DMS 273 (cell line): ENCODE measurements at regions not wholly inside any gene's neighbourhood (a gene's known extent, or its start where the extent isn't known, plus 50 kb on each side); places are given as distances from the start of the nearest gene placed in this dataset.

Experiments used
- DNase-seq: peaks from one replicate; lab custom pipeline; 2025; ENCODE audit not compliant: unreplicated experiment; lab: John Stamatoyannopoulos, UW

DNA sequence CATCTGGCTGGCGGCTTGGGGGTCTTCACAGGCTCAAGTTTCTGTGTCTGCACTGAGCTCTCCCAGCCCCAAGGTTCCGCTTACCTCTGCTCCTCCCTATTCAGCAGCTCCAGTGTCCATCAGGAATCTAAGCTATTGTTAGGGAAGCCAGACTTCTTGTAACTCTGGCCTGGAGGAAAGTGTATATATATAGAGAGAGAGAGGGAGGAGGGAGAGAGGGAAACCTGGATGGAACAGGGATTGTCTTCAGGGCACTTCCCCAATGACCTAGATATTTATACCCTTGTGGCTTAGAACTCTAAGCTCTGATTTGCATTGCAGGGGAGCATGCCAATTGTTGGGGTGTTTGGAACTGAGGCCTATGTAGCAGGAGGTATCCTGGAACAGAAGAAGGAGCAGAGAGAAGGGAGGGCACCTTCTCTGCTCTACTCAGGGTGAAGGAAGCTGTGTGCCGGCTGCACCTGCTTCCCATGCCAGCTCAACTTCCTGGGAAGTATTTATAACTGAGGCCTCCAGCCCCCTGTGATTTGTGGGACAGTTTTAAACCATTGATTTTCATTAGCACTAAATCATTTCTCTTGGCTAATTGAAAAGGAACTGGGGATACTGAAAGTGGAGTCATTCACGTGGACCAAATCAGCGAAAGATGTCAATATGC lies 70.9 kb downstream of the NAV1 start:
- no peak for DNase-seq

GRCh38 chr1:201610858-201611257 lies 71.9 kb downstream of the NAV1 start:
- DNase-seq, result no peak

DNA sequence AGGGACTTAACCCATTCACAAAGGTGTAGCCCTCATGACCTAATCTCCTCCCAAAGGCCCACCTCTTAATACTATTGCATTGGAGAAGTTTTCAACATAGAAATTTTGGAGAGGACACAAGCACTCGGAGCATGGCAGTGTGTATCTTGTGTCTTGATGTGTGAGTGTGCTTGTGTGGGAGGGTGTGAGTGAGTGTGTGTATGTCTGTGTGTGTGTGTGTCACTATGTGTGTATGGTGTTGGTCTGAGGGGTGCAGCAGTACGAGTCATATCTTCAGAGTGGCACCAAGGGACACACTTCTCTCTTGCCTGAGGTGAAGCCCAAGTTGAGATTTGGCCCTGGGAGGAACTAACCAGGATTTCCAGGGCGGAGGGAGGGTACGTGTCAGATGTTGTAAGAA lies 73.7 kb downstream of the NAV1 start:
- DNase-seq, result no peak

DNA sequence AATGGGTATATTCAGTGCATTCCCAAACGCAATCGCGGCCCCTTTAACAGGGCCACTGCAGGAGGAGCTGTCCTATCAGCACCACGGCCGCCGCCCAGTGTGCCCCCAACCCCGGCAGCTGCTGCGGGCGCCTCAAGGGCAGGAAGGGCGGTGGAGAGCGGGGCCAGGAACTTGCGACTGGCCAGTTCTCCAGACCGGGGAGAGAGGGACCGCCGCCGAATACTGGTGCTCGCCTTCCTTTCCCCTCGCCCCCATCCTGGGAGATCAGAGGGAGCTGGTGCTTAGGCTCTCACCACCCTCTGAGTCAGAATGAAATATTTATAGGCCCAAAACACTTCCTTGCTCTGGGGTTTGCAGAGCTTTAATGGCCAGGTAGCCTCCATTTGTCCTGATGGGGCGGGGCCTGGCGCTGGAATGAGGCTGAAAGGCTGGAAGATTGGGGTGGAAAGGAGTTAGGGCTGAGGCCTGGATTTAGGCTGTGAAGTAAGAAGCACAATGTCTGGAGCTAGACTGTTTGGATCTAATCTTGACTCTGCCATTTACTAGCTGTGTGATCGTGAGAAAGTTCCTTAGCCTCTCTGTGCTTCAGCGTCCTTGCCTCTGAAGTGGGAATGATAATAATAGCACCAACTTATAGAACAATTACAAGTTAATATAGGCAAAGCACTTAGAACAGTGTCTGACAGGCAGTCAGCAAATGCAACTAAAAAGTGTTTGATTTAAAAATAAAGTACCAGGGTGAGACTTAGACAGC lies 75.5 kb downstream of the NAV1 start:
- DNase-seq, result no peak

DNA sequence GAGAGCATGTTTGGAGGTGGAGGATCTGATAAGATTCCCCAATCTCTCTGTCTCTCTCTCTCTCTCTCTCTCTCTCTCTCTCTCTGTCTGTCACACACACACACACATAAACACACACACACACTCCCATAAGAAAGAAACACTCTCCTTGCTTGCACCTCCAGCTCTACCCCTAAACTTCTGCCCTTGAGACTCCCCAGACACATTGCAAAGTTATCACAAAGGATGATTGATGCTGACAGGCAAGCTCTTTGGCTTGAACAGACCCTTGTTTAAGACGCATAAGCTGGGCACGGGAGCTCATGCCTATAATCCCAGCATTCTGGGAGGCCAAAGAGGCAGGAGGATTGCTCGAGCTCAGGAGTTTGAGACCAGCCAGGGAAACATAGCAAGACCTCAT lies 78.2 kb downstream of the NAV1 start:
- DNase-seq, result no peak

DNA sequence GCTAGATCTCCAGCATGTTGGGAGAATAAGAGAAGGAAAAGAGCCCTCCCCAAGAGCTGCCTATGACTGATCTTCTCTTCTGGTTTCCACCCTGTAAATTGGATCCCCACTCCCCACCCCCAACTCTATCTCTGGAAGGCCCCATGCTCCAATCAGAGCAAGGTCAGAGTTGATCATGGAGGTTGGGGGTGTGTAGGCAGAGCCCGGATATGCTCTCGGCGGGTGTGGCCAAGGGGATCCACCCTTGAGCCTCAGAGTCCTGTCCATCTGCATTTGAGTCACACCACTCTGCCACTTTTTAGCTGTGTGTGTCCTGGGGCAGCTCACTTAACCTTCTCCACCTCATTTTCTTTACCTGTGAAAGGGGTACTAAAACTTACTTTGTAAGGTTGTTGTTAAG lies 79.5 kb downstream of the NAV1 start:
- DNase-seq, result no peak

GRCh38 chr1:201618905-201619304 lies 80.0 kb downstream of the NAV1 start:
- DNase-seq, result no peak

GRCh38 chr1:201619513-201619912 lies 80.6 kb downstream of the NAV1 start:
- no peak for DNase-seq

DNA sequence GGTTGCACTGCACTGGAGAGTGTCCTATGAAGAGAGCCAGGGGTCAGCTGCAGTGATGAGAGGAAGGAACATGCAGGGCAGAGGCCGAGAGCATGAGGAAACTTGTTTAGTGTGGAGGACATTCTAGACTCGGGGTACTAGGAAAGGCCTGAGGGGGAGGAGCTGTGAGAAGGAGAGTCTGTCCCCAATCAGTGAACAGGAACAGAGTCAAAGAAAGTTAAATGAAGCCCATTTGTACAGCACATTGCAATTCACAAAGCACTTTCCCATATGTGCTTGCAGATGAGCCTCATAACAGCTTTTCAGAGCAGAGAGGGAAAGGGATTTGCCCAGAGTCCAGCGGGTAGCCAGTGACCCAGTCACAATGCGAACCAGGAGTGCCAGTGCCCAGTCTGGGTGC lies 83.4 kb downstream of the NAV1 start:
- no peak for DNase-seq

- DNase-seq, result no peak
Measured at GRCh38 chr1:201622824-201623223, 83.9 kb downstream of the NAV1 start.

DNA sequence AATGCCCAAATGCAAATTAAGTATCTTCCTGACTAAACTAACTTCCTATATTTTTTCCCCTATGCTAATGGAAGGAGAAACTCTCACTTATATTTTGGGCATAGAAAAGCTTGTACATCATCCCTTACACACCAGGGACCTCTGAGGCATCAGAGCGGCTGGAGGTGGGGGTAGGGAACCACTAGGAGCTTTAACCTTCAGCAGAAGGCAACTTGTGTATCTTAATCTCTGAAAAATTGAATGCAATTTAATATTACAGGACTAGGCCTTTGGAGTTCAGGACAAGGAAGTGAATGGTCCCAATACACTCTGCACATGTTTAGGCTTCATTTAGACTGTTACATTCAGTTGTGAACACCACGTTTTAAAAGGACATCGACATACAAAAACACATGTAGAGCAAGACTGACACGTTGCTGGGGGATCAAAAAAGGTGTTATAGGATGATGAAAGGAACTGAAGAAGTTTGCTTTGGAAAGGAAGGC lies 85.9 kb downstream of the NAV1 start:
- no peak for DNase-seq

GRCh38 chr1:201625226-201625761 lies 86.4 kb downstream of the NAV1 start:
- DNase-seq, result no peak

DNA sequence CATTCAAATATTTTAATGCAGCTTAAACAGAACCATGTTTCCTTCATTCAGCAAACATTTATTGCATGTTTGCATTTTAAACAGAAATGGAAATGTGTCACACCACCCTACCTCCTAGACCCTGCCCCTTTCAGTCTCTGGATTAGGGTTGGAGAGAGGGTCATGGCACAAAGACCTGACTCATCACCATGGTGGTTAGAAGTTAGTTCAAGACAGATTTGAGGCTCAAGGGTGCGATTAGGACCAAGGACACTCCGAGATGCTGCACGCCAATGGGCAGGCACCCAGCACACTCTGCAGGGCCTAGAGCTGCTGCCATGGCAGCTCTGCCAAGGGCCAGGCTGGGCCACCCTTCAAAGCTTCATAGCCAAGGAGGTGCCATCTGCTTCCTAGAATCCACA lies 86.9 kb downstream of the NAV1 start:
- DNase-seq, result no peak

GRCh38 chr1:201626629-201627275 lies 87.8 kb downstream of the NAV1 start:
- DNase-seq, result no peak

- peak; percentile 74 for DNase-seq
Measured at GRCh38 chr1:201628490-201628889, 89.6 kb downstream of the NAV1 start.

DNA sequence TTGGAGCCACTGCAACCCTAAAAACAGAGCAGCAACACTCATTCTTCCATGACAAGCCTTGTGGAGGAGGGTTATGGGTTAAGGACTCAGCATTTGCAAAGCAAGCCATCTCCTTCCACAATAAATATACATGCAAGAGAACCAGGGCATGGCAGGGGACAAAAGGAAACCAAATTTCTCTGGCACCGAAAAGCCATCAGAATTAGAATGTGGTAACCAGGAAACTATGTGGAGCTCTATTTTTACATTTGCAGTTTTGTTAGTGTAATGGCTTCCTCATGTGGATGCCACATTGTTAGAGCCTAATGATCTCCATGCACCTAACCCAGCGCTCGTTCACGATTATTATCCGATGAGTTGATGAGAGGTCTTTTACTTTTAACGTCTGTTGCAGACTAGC lies 91.7 kb downstream of the NAV1 start:
- DNase-seq, result no peak

- DNase-seq, result no peak
Measured at GRCh38 chr1:201631037-201631436, 92.1 kb downstream of the NAV1 start.

GRCh38 chr1:201632364-201632952 lies 93.5 kb downstream of the NAV1 start:
- no peak for DNase-seq

DNA sequence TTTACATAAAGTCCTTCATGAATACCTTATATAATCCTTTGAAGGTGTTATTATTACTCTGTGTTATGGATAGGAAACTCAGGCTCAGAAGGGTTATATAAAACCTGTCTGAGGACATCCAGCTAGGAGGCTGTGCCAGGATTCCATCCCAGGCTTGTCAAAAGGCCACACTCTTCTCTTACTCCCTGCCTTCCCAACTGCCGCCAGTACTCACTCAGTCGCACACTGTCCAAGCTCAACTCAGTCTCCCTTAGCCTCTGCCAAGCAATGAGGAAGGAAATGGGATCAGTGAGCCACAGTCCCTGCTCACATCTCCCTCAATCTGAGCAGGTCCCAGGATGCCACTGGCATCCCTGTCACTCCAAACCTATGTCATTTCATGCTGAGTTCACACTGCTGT lies 94.4 kb downstream of the NAV1 start:
- no peak for DNase-seq

DNA sequence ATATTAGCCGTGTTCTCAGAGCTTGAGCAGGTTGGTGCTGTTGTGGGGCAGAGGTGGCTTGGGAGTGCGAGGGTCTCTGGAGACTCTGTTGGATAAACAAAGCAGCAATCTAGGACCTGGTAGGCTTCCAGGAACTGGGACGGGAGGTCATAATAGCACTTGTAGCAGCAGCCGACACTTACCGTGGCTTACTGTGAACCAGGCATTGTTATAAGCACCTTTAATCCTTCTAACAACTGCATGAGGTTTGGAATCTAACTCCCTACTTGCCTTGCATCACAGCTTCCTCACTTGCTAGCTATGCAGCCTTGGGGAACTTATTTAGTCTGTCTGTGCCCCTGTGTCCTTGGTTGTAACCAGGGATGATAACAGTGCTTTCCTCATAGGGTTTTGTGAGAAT lies 94.9 kb downstream of the NAV1 start:
- no peak for DNase-seq

- DNase-seq, result no peak
Measured at GRCh38 chr1:201634261-201634660, 95.3 kb downstream of the NAV1 start.

DNA sequence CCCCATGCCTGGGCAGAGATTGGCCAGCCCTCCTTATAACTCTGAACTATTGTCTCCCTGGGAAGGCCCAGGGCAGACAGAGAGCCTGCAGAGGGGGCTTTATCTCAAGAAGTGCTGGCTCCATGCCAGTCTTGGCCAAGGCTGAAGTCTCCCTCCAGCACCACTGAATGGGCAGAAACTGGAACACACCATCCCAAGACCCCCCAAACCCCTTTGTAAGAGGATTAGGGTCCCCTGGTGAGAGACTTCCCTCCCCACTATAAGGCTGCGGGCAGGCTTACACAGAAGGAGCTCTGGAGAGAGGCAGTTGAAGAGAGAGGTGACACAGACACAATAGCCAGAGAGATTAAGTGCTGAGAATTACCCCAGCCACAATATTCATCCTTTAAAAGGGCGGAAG lies 97.2 kb downstream of the NAV1 start:
- DNase-seq, result no peak
